Vagina (tissue), 2 donors: ENCODE measurements at regions not wholly inside any gene's neighbourhood (a gene's known extent, or its start where the extent isn't known, plus 50 kb on each side); places are given as distances from the start of the nearest gene placed in this dataset.

Experiments used
- DNase-seq, 2 donors: peaks; one replicate each; pipeline ENCODE4 v3.0.0-alpha.2; 2017; ENCODE audit errors: extremely low spot score in 2 of 2
- H3K27ac ChIP-seq: fragments of 200-600 bp; sonication (generic); one replicate; pipeline ENCODE4 v1.5.1; 2019
- H3K27me3 ChIP-seq: fragments of 200-600 bp; sonication (generic); one replicate; pipeline ENCODE4 v1.5.1; 2019
- H3K36me3 ChIP-seq, 2 donors: fragments of 200-600 bp; sonication (generic); one replicate each; pipeline ENCODE4 v1.5.1; 2017 to 2019
- H3K4me1 ChIP-seq: fragments of 200-600 bp; sonication (generic); one replicate; pipeline ENCODE4 v1.5.1; 2019
- H3K4me3 ChIP-seq, 2 donors: fragments of 200-600 bp; sonication (generic); 1 replicate in 1 of 2; 2 replicates in 1 of 2; pipeline ENCODE4 v1.5.1; 2016 to 2019
- H3K9me3 ChIP-seq: fragments of 200-600 bp; sonication (generic); one replicate; pipeline ENCODE4 v1.5.1; 2019
- POLR2A ChIP-seq, 2 donors: fragments of 450-650 bp; IDR thresholded peaks; one replicate each; pipeline ENCODE4 v1.6.1; 2017; ENCODE audit warnings: antibody characterized with exemption in 2 of 2, mild to moderate bottlenecking in 2 of 2, moderate library complexity in 2 of 2
- POLR2AphosphoS5 ChIP-seq, 2 donors: sonication (generic); formaldehyde crosslinking; IDR thresholded peaks; one replicate each; pipeline ENCODE4 v1.9.0; 2017; ENCODE audit warnings: antibody characterized with exemption in 2 of 2, mild to moderate bottlenecking in 2 of 2, low read depth in 1 of 2; ENCODE audit not compliant: insufficient read depth in 1 of 2
- intact Hi-C: fragments of 100-400 bp; cut with DNase I; formaldehyde crosslinking; loops from one replicate; pipeline ENCODE4 v1.15.1; 2023
- TF ChIP-seq, protein P1 (sequence below), 3 experiments: fragments of 450-650 bp in 2 of 3; fragments of 200-600 bp in 1 of 3; sonication (generic) in 1 of 3; IDR thresholded peaks; one replicate each; pipeline ENCODE4 v1.5.1; 2017 to 2019; ENCODE audit warnings: antibody characterized with exemption in 3 of 3, mild to moderate bottlenecking in 2 of 3, moderate library complexity in 2 of 3

DNA sequence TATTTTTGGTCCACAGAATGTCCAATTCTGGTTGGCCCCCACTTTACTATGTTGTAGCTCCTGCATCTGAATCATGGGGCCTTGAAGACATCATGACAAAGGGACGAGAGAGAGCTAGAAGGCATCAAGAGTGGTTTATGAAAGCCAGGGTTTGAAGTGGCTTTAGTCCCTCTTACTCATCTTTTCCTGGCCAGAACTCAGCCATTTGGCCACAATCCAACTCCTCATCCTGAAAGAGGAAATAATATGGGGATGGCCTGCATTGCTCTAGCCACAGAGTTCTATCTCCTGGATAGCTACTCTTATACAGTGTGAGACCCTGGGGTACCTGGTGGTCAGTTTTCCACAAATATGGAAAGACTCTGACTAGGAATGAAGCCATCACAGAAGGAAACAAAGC, 418.9 kb downstream of the XPNPEP1 start:
- intact Hi-C loops, result no loop called here

DNA sequence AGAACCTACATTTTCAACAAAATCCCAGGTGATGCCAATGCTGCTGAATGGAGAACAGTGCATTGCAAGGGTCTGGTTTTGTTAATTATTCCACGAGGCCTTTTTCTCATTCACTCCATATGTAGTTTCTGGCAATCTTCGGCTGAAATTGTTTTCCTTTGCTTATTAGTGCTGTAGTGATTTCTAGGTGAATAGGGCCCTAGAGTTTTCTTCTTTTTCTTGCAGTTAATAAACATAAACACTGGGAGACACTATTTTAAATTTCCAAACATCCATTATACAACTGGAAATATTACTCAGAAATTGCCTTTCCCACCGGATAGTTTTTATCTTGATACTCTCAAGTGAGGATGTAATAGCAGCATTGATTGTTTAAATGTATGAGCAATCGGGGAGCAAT, 435.6 kb downstream of the XPNPEP1 start:
- no peak for TF ChIP-seq POLR2A (IDR thresholded peaks at IDR 0.05)
- TF ChIP-seq, protein P1, sequence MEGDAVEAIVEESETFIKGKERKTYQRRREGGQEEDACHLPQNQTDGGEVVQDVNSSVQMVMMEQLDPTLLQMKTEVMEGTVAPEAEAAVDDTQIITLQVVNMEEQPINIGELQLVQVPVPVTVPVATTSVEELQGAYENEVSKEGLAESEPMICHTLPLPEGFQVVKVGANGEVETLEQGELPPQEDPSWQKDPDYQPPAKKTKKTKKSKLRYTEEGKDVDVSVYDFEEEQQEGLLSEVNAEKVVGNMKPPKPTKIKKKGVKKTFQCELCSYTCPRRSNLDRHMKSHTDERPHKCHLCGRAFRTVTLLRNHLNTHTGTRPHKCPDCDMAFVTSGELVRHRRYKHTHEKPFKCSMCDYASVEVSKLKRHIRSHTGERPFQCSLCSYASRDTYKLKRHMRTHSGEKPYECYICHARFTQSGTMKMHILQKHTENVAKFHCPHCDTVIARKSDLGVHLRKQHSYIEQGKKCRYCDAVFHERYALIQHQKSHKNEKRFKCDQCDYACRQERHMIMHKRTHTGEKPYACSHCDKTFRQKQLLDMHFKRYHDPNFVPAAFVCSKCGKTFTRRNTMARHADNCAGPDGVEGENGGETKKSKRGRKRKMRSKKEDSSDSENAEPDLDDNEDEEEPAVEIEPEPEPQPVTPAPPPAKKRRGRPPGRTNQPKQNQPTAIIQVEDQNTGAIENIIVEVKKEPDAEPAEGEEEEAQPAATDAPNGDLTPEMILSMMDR (IDR thresholded peaks at IDR 0.05), result no peak
- TF ChIP-seq POLR2AphosphoS5 (IDR thresholded peaks at IDR 0.05; ENCODE audit: insufficient read depth in 1 of 2, low read depth in 1 of 2), result no peak
- H3K27ac ChIP-seq, result no peak overlapping the region

More for the DNA sequence above, 418.9 kb downstream of the XPNPEP1 start:
- Histone ChIP-seq H3K4me3 (no peak overlapping the region), H3K27me3 (no peaks in the 10 kb centered on the region), H3K27ac (no peak overlapping the region), H3K4me1 (no peaks in the 10 kb centered on the region), H3K9me3 (no peaks in the 10 kb centered on the region), H3K36me3 (no peaks in the 10 kb centered on the region)
- no peak for TF ChIP-seq POLR2A (IDR thresholded peaks at IDR 0.05)
- TF ChIP-seq POLR2AphosphoS5 (IDR thresholded peaks at IDR 0.05; ENCODE audit: insufficient read depth in 1 of 2, low read depth in 1 of 2), result no peak
- TF ChIP-seq, protein P1 (IDR thresholded peaks at IDR 0.05), result no peak
- no peak for DNase-seq

DNA sequence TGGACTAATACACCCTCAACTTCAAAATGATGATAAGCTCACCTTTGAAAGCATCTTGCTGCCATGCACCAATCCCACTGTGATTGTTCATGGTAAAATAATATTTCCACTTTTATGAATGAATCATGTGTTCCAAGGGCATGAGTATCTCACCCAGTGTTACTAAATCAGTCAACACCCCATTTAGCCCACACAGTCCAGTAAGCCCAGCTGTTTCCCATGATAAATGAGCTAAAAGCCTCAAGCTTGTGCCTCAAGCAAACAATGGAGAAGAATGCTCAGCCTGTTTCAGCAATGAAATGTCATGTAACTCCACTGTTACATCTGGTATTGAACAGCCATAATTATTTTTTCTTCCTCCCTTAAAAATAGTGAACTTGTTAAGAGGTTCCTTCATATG, 442.5 kb downstream of the XPNPEP1 start:
- Histone ChIP-seq H3K4me1 (no peaks in the 10 kb centered on the region), H3K4me3 (no peak overlapping the region), H3K27ac (no peak overlapping the region), H3K36me3 (no peaks in the 10 kb centered on the region), H3K9me3 (no peaks in the 10 kb centered on the region), H3K27me3 (no peaks in the 10 kb centered on the region)
- TF ChIP-seq POLR2AphosphoS5 (IDR thresholded peaks at IDR 0.05; ENCODE audit: insufficient read depth in 1 of 2, low read depth in 1 of 2), result no peak
- no peak for TF ChIP-seq POLR2A (IDR thresholded peaks at IDR 0.05)
- TF ChIP-seq, protein P1 (IDR thresholded peaks at IDR 0.05), result no peak
- DNase-seq, result no peak
- intact Hi-C loops, result no loop called here

More for the DNA sequence above, 435.6 kb downstream of the XPNPEP1 start:
- Histone ChIP-seq H3K4me1 (no peaks in the 10 kb centered on the region), H3K9me3 (no peaks in the 10 kb centered on the region), H3K36me3 (no peaks in the 10 kb centered on the region), H3K27me3 (no peaks in the 10 kb centered on the region), H3K4me3 (no peak overlapping the region)
- intact Hi-C loops, result no loop called here
- no peak for DNase-seq

DNA sequence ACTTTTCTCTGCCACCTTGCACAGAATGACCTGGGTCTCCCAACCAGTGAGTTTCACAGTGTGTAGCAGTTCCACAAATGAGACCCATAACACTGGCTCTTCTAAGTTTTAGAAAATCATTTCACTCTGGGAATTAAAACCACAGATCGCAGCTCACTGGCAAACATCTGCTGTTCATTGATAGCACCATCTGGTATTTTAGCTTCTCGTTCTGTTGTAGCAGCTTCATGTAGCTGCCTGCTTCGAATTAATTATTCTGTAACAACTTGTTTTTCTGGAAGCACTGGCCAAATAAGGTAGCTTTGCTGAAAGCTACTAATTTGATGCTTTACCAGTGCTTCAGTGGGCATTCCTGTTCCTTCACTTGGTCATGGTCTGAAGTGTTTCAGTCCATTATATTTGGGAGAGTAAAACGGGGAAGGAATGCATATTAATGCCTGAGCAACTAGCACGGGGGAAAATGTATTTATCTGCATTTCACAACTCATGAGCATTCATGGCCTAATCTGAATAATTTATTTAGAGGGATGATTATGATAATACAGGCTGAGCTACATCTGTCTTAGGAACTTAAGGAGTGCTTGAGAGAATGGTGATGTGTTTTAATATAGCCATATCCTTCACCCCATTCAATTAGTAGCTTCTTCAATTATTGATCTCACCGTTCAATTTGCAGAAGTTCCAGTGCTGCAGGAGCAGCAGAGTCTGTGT, 447.4 kb downstream of the XPNPEP1 start:
- H3K27ac ChIP-seq, result no peak overlapping the region
- no peaks in the 10 kb centered on the region for H3K9me3 ChIP-seq
- DNase-seq, result no peak
- no peaks in the 10 kb centered on the region for H3K27me3 ChIP-seq
- intact Hi-C loops, result no loop called here
- TF ChIP-seq POLR2AphosphoS5 (IDR thresholded peaks at IDR 0.05; ENCODE audit: insufficient read depth in 1 of 2, low read depth in 1 of 2), result no peak
- TF ChIP-seq, protein P1 (IDR thresholded peaks at IDR 0.05), result no peak
- TF ChIP-seq POLR2A (IDR thresholded peaks at IDR 0.05), result no peak
- no peaks in the 10 kb centered on the region for H3K4me1 ChIP-seq
- H3K4me3 ChIP-seq, result no peak overlapping the region
- H3K36me3 ChIP-seq, result no peaks in the 10 kb centered on the region

DNA sequence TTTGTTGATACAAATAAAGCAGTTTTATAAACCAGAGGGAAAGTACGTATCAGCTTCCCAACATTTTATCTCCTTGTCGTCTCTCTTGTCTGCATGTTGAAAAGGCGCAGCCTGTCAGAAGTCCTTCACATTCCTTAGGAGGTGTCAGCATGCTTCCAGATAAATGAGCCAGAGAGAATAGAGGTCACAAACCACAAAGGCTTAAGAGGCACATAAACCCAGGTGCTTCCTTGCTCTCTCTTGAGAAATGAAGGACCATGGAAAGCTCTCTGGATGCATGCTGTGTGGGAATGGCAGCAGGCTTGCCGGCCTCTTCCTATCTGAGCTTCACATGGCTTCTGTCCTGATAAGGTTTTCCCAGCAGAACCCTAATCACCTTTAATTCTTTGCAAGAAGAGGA, 448.5 kb downstream of the XPNPEP1 start:
- intact Hi-C loops, result no loop called here
- H3K4me1 ChIP-seq, result no peaks in the 10 kb centered on the region
- no peaks in the 10 kb centered on the region for H3K9me3 ChIP-seq
- no peak for TF ChIP-seq POLR2A (IDR thresholded peaks at IDR 0.05)
- no peak for TF ChIP-seq POLR2AphosphoS5 (IDR thresholded peaks at IDR 0.05; ENCODE audit: insufficient read depth in 1 of 2, low read depth in 1 of 2)
- TF ChIP-seq, protein P1 (IDR thresholded peaks at IDR 0.05), result no peak
- DNase-seq, result no peak
- no peaks in the 10 kb centered on the region for H3K36me3 ChIP-seq
- H3K27me3 ChIP-seq, result no peaks in the 10 kb centered on the region
- H3K4me3 ChIP-seq, result no peak overlapping the region
- H3K27ac ChIP-seq, result no peak overlapping the region
